ENCODE measurements at regions not wholly inside any gene's neighbourhood (a gene's known extent, or its start where the extent isn't known, plus 50 kb on each side); places are given as distances from the start of the nearest gene placed in this dataset.

DNA sequence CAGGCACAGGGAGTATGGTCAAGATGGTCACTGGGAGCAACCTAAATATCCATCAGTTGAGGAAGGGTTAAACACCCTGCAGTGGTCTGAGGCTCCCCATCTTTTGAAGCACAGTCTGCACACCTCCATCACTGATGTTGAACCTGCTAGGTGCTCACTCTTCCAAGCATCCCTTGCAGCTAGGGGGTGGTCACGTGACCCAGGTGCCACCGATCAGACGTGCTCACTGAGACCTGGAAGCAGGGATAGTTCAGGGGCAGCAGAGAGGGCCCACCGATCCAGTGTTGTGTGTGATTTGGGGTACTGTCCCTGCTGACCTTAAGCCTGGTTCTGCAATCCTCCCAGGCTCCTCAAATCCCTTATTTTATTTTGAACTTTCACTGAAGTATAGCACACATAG lies 134.6 kb downstream of the CEBPB start:
- intact Hi-C loops (cut with DNase I) = no loop called here
- WGBS = 90% methylated on average over 4 of the region's 4 CpGs
- no peaks in the 10 kb centered on the region for H3K36me3 ChIP-seq

DNA sequence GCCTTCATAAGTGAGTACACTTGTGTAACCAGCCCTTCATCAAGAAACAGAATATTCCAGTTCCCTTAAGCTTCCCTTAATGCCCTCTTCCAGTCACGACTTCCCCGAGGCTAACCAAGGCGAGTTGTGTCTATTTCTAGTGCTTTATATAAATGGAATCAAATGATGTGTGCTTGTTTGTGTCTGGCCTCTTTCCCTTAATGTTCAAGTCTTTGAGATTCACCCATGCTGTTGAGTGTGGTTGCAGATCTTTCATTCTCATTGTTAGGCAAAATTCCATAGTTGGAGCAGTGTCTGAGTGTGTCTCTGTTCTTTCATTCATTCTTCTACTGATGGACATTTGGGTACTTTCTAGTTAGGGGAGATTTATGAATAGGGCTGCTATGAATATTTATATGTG lies 135.0 kb downstream of the CEBPB start:
- Histone ChIP-seq H3K36me3 (no peaks in the 10 kb centered on the region), H3K4me3 (no peak overlapping the region), H3K4me1 (replicated peaks) (no peaks in the 10 kb centered on the region), H3K27me3 (replicated peaks; ENCODE audit: insufficient read depth) (no peaks in the 10 kb centered on the region), H3K27ac (no peak overlapping the region), H3K9me3 (no peaks in the 10 kb centered on the region)
- 82% methylated on average over 3 of the region's 3 CpGs for WGBS
- DNase-seq (ENCODE audit: low spot score) = no peak
- intact Hi-C loops (cut with DNase I) = no loop called here
- no peak for TF ChIP-seq POLR2AphosphoS5 (IDR thresholded peaks at IDR 0.05)
- TF ChIP-seq, protein P1, sequence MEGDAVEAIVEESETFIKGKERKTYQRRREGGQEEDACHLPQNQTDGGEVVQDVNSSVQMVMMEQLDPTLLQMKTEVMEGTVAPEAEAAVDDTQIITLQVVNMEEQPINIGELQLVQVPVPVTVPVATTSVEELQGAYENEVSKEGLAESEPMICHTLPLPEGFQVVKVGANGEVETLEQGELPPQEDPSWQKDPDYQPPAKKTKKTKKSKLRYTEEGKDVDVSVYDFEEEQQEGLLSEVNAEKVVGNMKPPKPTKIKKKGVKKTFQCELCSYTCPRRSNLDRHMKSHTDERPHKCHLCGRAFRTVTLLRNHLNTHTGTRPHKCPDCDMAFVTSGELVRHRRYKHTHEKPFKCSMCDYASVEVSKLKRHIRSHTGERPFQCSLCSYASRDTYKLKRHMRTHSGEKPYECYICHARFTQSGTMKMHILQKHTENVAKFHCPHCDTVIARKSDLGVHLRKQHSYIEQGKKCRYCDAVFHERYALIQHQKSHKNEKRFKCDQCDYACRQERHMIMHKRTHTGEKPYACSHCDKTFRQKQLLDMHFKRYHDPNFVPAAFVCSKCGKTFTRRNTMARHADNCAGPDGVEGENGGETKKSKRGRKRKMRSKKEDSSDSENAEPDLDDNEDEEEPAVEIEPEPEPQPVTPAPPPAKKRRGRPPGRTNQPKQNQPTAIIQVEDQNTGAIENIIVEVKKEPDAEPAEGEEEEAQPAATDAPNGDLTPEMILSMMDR (IDR thresholded peaks at IDR 0.05) = no peak
- TF ChIP-seq POLR2A (IDR thresholded peaks at IDR 0.05) = no peak

More for the DNA sequence above, 134.6 kb downstream of the CEBPB start:
- Histone ChIP-seq H3K4me3 (no peak overlapping the region), H3K4me1 (replicated peaks) (no peaks in the 10 kb centered on the region), H3K9me3 (no peaks in the 10 kb centered on the region), H3K27me3 (replicated peaks; ENCODE audit: insufficient read depth) (no peaks in the 10 kb centered on the region), H3K27ac (no peak overlapping the region)
- TF ChIP-seq POLR2AphosphoS5 (IDR thresholded peaks at IDR 0.05) = no peak
- TF ChIP-seq, protein P1 (IDR thresholded peaks at IDR 0.05) = no peak
- TF ChIP-seq POLR2A (IDR thresholded peaks at IDR 0.05) = no peak
- DNase-seq (ENCODE audit: low spot score) = no peak

DNA sequence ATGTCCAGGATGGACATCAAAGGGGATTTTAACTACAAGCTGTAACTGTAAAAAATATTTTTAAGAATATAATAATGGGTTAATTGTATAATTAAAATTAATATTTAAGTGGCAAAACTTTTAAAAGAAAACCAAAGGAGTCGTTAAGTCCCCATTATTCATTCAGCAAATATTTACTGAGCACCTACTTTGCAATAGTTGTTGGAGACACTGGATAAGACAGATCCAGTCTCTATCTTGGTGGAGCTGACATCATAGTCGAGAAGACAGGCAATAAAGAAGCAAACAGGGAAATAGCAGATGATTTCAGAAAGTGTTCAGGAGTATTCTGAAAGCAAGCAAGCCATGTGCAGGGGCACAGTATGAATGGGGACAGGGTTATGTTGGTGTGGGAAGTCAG lies 137.0 kb downstream of the CEBPB start:
- H3K36me3 ChIP-seq = no peaks in the 10 kb centered on the region
- intact Hi-C loops (cut with DNase I) = no loop called here
- H3K9me3 ChIP-seq = no peaks in the 10 kb centered on the region
- DNase-seq (ENCODE audit: low spot score) = no peak
- H3K27me3 ChIP-seq (replicated peaks; ENCODE audit: insufficient read depth) = no peaks in the 10 kb centered on the region
- TF ChIP-seq POLR2A (IDR thresholded peaks at IDR 0.05) (no peak), POLR2AphosphoS5 (IDR thresholded peaks at IDR 0.05) (no peak)
- TF ChIP-seq, protein P1 (IDR thresholded peaks at IDR 0.05) = no peak
- WGBS = 53% methylated on average over 2 of the region's 2 CpGs
- no peak overlapping the region for H3K27ac ChIP-seq
- H3K4me3 ChIP-seq = no peak overlapping the region
- no peaks in the 10 kb centered on the region for H3K4me1 ChIP-seq (replicated peaks)

DNA sequence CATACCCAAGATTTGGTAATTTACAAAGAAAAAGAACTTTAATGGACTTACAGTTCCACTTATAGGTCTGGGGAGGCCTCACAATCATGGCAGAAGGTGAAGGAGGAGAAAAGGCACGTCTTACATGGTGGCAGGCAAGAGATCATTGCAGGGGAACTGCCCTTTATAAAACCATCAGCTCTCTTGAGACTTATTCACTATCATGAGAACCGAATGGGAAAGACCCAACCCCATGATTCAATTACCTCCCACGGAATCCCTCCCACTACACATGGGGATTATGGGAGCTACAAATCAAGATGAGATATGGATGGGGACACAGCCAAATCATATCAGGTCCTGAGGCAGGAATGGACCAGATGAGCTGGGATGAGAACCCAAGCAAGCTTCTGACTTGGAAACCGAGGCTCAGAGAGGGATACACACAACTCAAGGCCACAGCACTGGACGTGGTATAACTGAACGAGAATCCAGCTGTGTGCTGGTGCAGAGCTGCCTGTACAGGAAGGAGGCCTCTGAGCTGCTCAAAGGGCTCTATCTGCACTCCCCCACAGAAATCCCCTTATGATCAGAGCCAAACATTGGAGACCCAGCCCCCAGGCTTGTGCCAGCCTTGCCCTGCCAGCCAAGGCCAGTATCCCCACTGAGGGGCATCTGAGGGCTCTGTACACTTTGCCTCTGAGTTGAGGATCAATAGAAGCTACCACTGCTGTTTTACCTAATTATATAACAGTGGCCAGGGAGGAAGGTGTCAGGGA lies 137.8 kb downstream of the CEBPB start:
- TF ChIP-seq, protein P1 (IDR thresholded peaks at IDR 0.05) = no peak
- TF ChIP-seq POLR2AphosphoS5 (IDR thresholded peaks at IDR 0.05) (no peak), POLR2A (IDR thresholded peaks at IDR 0.05) (no peak)
- WGBS = 87% methylated on average over 6 of the region's 6 CpGs
- no peak for DNase-seq (ENCODE audit: low spot score)
- Histone ChIP-seq H3K36me3 (no peaks in the 10 kb centered on the region), H3K4me1 (replicated peaks) (no peaks in the 10 kb centered on the region), H3K27ac (no peak overlapping the region), H3K4me3 (no peak overlapping the region), H3K9me3 (no peaks in the 10 kb centered on the region), H3K27me3 (replicated peaks; ENCODE audit: insufficient read depth) (no peaks in the 10 kb centered on the region)
- intact Hi-C loops (cut with DNase I) = no loop called here
